ENCODE measurements at regions not wholly inside any gene's neighbourhood (a gene's known extent, or its start where the extent isn't known, plus 50 kb on each side); places are given as distances from the start of the nearest gene placed in this dataset.

- TF ChIP-seq CTCF (conservative IDR thresholded peaks at IDR 0.05; ENCODE audit: low read depth in 2 of 2) (no peak), EZH2 (IDR thresholded peaks at IDR 0.05; ENCODE audit: low read depth, unreplicated experiment) (no peak), EZH2phosphoT487 (IDR thresholded peaks at IDR 0.05; ENCODE audit: unreplicated experiment) (no peak), ZNF114 (CRISPR knock-in tag; IDR thresholded peaks at IDR 0.05) (no peak), POLR2AphosphoS5 (IDR thresholded peaks at IDR 0.05; ENCODE audit: low read depth) (no peak), CREB1 (CRISPR knock-in tag; IDR thresholded peaks at IDR 0.05; ENCODE audit: low read depth) (no peak)
- TF ChIP-seq, protein P1, sequence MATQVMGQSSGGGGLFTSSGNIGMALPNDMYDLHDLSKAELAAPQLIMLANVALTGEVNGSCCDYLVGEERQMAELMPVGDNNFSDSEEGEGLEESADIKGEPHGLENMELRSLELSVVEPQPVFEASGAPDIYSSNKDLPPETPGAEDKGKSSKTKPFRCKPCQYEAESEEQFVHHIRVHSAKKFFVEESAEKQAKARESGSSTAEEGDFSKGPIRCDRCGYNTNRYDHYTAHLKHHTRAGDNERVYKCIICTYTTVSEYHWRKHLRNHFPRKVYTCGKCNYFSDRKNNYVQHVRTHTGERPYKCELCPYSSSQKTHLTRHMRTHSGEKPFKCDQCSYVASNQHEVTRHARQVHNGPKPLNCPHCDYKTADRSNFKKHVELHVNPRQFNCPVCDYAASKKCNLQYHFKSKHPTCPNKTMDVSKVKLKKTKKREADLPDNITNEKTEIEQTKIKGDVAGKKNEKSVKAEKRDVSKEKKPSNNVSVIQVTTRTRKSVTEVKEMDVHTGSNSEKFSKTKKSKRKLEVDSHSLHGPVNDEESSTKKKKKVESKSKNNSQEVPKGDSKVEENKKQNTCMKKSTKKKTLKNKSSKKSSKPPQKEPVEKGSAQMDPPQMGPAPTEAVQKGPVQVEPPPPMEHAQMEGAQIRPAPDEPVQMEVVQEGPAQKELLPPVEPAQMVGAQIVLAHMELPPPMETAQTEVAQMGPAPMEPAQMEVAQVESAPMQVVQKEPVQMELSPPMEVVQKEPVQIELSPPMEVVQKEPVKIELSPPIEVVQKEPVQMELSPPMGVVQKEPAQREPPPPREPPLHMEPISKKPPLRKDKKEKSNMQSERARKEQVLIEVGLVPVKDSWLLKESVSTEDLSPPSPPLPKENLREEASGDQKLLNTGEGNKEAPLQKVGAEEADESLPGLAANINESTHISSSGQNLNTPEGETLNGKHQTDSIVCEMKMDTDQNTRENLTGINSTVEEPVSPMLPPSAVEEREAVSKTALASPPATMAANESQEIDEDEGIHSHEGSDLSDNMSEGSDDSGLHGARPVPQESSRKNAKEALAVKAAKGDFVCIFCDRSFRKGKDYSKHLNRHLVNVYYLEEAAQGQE (IDR thresholded peaks at IDR 0.05; ENCODE audit: unreplicated experiment) = no peak
Observed at GRCh38 chr5:117424559-117424958, 849.9 kb upstream of the SEMA6A start.

Measured in GM23338 (cell line).